HG02970 (cell line): ENCODE measurements at regions not wholly inside any gene's neighbourhood (a gene's known extent, or its start where the extent isn't known, plus 50 kb on each side); places are given as distances from the start of the nearest gene placed in this dataset.
"Not testable (repeated sequence)": the region's sequence is repeated elsewhere in the genome, so short reads cannot be mapped to it uniquely, and the experiment has no call there.

Experiments used
- ATAC-seq: cut with Tn5 transposase; IDR thresholded peaks from one replicate; pipeline ENCODE4 v1.9.1; 2021; ENCODE audit warnings: mild to moderate bottlenecking, moderate library complexity, moderate number of reproducible peaks; ENCODE audit not compliant: unreplicated experiment, low FRiP score

GRCh38 chr7:94100723-94101345 is 96.7 kb upstream of the BET1 start:
- no peak for ATAC-seq

GRCh38 chr7:94104301-94104700 is 100.1 kb upstream of the BET1 start:
- no peak for ATAC-seq

- ATAC-seq, result no peak
These were observed 105.4 kb upstream of the BET1 start for GRCh38 chr7:94109556-94109955.

GRCh38 chr7:94111009-94111408 is 106.9 kb upstream of the BET1 start:
- ATAC-seq, result no peak

- ATAC-seq, result no peak
These were observed 111.2 kb upstream of the BET1 start for GRCh38 chr7:94115316-94115715.

GRCh38 chr7:94123136-94123535 is 119.0 kb upstream of the BET1 start:
- ATAC-seq, result no peak

- no peak for ATAC-seq
These were observed 122.9 kb upstream of the BET1 start for GRCh38 chr7:94127026-94127425.

GRCh38 chr7:94128072-94128471 is 123.9 kb upstream of the BET1 start:
- no peak for ATAC-seq

GRCh38 chr7:94129443-94130140 is 125.4 kb upstream of the BET1 start:
- ATAC-seq, result no peak

- no peak for ATAC-seq
These were observed 126.6 kb upstream of the BET1 start for GRCh38 chr7:94130716-94131115.

- no peak for ATAC-seq
These were observed 129.3 kb upstream of the BET1 start for GRCh38 chr7:94133460-94133859.

GRCh38 chr7:94135180-94135579 is 131.0 kb upstream of the BET1 start:
- ATAC-seq, result no peak

- no peak for ATAC-seq
These were observed 138.1 kb upstream of the BET1 start for GRCh38 chr7:94142281-94142680.

GRCh38 chr7:94145602-94146001 is 141.4 kb upstream of the BET1 start:
- ATAC-seq, result no peak

- ATAC-seq, result no peak
These were observed 142.3 kb upstream of the BET1 start for GRCh38 chr7:94146408-94146807.

- no peak for ATAC-seq
These were observed 145.8 kb upstream of the BET1 start for GRCh38 chr7:94149789-94150545.

- ATAC-seq, result no peak
These were observed 150.0 kb upstream of the BET1 start for GRCh38 chr7:94154182-94154581.

- no peak for ATAC-seq
These were observed 150.7 kb upstream of the BET1 start for GRCh38 chr7:94154858-94155257.

- ATAC-seq, result not testable (repeated sequence)
These were observed 153.6 kb upstream of the BET1 start for GRCh38 chr7:94157659-94158306.

GRCh38 chr7:94160719-94161435 is 156.7 kb upstream of the BET1 start:
- ATAC-seq, result peak; percentile 96
